GM19035 (cell line): ENCODE measurements at regions not wholly inside any gene's neighbourhood (a gene's known extent, or its start where the extent isn't known, plus 50 kb on each side); places are given as distances from the start of the nearest gene placed in this dataset.
"Not testable (repeated sequence)": the region's sequence is repeated elsewhere in the genome, so short reads cannot be mapped to it uniquely, and the experiment has no call there.

Source experiments
- ATAC-seq: cut with Tn5 transposase; IDR thresholded peaks from one replicate; pipeline ENCODE4 v1.9.1; 2021; ENCODE audit not compliant: unreplicated experiment

GRCh38 chr14:43595096-43595772 lies 911.8 kb downstream of the FSCB start:
- no peak for ATAC-seq

- no peak for ATAC-seq
These were observed 915.3 kb downstream of the FSCB start for GRCh38 chr14:43591776-43592175.

- ATAC-seq: no peak
These were observed 919.9 kb downstream of the FSCB start for GRCh38 chr14:43587183-43587582.

GRCh38 chr14:43579671-43580070 lies 927.4 kb downstream of the FSCB start:
- no peak for ATAC-seq

GRCh38 chr14:43568022-43568421 lies 939.1 kb downstream of the FSCB start:
- no peak for ATAC-seq

- no peak for ATAC-seq
These were observed 958.7 kb downstream of the FSCB start for GRCh38 chr14:43548368-43548767.

GRCh38 chr14:43547596-43547995 lies 959.5 kb downstream of the FSCB start:
- not testable (repeated sequence) for ATAC-seq

GRCh38 chr14:43541356-43541755 lies 965.7 kb downstream of the FSCB start:
- no peak for ATAC-seq

GRCh38 chr14:43540948-43541347 lies 966.1 kb downstream of the FSCB start:
- no peak for ATAC-seq

- no peak for ATAC-seq
These were observed 967.9 kb downstream of the FSCB start for GRCh38 chr14:43539210-43539609.

GRCh38 chr14:43535231-43535838 lies 971.7 kb downstream of the FSCB start:
- ATAC-seq: no peak

GRCh38 chr14:43532825-43533416 lies 974.2 kb downstream of the FSCB start:
- no peak for ATAC-seq

GRCh38 chr14:43528321-43528720 lies 978.8 kb downstream of the FSCB start:
- no peak for ATAC-seq

GRCh38 chr14:43525658-43526057 lies 981.4 kb downstream of the FSCB start:
- ATAC-seq: no peak

- ATAC-seq: no peak
These were observed 984.2 kb downstream of the FSCB start for GRCh38 chr14:43522901-43523300.

- no peak for ATAC-seq
These were observed 984.9 kb downstream of the FSCB start for GRCh38 chr14:43522191-43522590.

GRCh38 chr14:43503508-43503907 lies 1003.6 kb downstream of the FSCB start:
- ATAC-seq: no peak

- not testable (repeated sequence) for ATAC-seq
These were observed 1014.7 kb downstream of the FSCB start for GRCh38 chr14:43492359-43492758.

- no peak for ATAC-seq
These were observed 1023.7 kb downstream of the FSCB start for GRCh38 chr14:43483415-43483814.

GRCh38 chr14:43481864-43482263 lies 1025.2 kb downstream of the FSCB start:
- no peak for ATAC-seq

GRCh38 chr14:43480976-43481375 lies 1026.1 kb downstream of the FSCB start:
- ATAC-seq: no peak

- ATAC-seq: no peak
These were observed 1027.4 kb downstream of the FSCB start for GRCh38 chr14:43479596-43480195.
